ENCODE measurements at regions not wholly inside any gene's neighbourhood (a gene's known extent, or its start where the extent isn't known, plus 50 kb on each side); places are given as distances from the start of the nearest gene placed in this dataset.

DNA sequence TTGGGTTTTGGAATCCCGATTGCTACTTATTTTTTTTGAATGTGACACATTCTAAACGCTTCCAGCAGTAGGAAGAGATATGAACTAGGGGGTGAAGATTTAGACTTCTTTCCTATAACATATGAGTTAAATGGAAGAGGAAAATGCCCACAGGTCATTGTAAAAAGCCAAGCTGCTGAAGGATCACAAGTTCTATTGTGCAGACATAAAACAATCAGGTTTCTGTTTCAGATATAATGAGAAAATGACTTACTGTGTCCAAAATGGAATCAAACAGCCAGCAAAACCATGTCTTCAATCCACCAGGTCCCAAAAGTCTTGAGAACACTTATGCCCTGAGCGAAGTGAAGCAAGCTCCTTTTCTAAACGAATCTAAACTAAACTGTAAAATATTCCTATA lies 157.0 kb upstream of the SOX9 start:
- Histone ChIP-seq H3K4me1 (peaks cover 25% of the 10 kb centered on the region), H3K27ac (replicated peaks) (peak overlapping the region; percentile 80), H3K27me3 (ENCODE audit: low read depth) (no peaks in the 10 kb centered on the region), H3K36me3 (no peaks in the 10 kb centered on the region), H3K9me3 (replicated peaks) (no peaks in the 10 kb centered on the region), H3K4me3 (no peak overlapping the region)
- intact Hi-C loops (cut with micrococcal nuclease): no loop called here
- no peak for DNase-seq
- TF ChIP-seq, protein P1, sequence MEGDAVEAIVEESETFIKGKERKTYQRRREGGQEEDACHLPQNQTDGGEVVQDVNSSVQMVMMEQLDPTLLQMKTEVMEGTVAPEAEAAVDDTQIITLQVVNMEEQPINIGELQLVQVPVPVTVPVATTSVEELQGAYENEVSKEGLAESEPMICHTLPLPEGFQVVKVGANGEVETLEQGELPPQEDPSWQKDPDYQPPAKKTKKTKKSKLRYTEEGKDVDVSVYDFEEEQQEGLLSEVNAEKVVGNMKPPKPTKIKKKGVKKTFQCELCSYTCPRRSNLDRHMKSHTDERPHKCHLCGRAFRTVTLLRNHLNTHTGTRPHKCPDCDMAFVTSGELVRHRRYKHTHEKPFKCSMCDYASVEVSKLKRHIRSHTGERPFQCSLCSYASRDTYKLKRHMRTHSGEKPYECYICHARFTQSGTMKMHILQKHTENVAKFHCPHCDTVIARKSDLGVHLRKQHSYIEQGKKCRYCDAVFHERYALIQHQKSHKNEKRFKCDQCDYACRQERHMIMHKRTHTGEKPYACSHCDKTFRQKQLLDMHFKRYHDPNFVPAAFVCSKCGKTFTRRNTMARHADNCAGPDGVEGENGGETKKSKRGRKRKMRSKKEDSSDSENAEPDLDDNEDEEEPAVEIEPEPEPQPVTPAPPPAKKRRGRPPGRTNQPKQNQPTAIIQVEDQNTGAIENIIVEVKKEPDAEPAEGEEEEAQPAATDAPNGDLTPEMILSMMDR (IDR thresholded peaks at IDR 0.05; ENCODE audit: borderline replicate concordance): no peak

DNA sequence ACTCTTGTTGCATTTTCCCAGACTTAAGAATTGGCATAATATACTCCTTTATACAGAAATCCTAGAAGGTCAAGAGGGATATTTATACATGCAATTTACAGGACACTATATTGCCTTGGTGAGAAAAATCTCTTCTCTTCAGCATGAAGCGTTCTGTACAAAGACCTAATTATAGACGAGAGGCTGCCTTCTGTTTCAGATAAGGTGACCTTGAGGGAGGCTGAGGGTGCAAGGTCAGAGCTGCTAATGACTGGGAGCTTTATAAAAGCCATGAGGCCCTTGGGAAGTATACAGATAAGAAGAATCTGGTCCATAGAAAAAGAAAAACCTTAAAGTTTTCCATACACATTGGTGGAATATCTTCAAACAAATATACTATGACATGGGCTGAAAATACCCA lies 156.3 kb upstream of the SOX9 start:
- Histone ChIP-seq H3K9me3 (replicated peaks) (no peaks in the 10 kb centered on the region), H3K36me3 (no peaks in the 10 kb centered on the region), H3K27me3 (ENCODE audit: low read depth) (no peaks in the 10 kb centered on the region), H3K27ac (replicated peaks) (peak overlapping the region; percentile 80), H3K4me1 (peaks cover 25% of the 10 kb centered on the region), H3K4me3 (no peak overlapping the region)
- DNase-seq: no peak
- TF ChIP-seq, protein P1 (IDR thresholded peaks at IDR 0.05; ENCODE audit: borderline replicate concordance): no peak
- intact Hi-C loops (cut with micrococcal nuclease): no loop called here

DNA sequence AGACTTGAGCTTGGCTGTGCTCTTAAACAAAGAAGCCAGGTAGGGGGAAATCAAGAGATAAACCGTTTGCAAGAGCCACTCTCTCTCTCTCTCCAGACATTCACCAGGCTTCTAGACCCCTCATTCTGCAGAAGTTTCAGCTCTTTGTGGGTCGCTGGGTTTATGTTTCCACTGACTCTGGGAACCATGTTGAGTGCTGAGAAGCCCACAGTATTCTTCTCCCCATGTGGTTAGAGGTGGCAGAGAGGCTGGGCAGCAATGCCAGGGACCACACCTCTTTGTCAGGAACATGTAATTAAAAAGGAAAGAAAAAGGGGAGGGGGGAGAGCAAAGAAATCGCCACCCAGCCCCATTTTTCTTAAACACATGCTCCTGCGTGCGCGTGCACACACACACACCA lies 154.8 kb upstream of the SOX9 start:
- peaks cover 25% of the 10 kb centered on the region for H3K4me1 ChIP-seq
- no peaks in the 10 kb centered on the region for H3K36me3 ChIP-seq
- H3K4me3 ChIP-seq: no peak overlapping the region
- H3K27me3 ChIP-seq (ENCODE audit: low read depth): no peaks in the 10 kb centered on the region
- TF ChIP-seq, protein P1 (IDR thresholded peaks at IDR 0.05; ENCODE audit: borderline replicate concordance): no peak
- no peaks in the 10 kb centered on the region for H3K9me3 ChIP-seq (replicated peaks)
- no peak for DNase-seq
- H3K27ac ChIP-seq (replicated peaks): peak overlapping the region; percentile 80
- intact Hi-C loops (cut with micrococcal nuclease): no loop called here

DNA sequence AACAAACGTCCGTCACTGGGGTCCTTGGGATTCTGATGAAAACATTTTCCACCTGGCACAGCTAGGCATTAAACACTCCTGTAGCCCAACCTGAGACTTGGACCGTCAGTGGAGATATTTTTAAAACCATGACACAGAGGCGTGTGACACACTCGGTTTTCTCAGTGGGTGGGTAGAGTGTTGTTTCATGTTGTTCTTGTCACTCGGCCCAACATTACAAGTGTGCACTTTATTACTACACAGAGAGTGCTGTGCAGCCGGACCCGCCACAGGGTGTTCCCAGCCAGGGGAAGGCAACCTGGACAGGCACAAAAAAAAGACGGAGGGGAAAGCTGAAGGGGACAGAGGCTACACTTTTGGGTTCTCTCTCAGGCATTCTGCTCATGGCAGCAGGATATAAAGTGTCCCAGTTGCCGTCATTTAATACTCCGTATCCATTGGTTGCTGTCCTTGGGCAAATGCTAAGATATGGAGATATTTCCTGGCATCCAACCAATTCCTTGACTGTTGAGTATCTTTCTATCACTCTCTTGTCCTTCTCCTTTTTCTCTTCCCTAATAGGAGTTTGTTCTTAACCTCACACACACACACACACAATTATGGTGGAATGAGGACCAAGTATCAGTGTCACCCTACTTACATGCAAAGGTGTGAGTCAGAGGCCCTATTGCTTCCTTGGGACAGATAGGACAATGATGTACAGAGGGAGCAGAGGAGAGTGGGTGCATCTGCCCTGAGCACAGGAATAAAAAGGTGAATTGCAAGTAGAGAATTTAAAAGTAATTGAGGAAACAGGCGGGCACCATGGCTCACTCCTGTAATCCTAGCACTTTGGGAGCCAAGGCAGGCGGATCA lies 154.1 kb upstream of the SOX9 start:
- no peaks in the 10 kb centered on the region for H3K36me3 ChIP-seq
- TF ChIP-seq, protein P1 (IDR thresholded peaks at IDR 0.05; ENCODE audit: borderline replicate concordance): no peak
- no peaks in the 10 kb centered on the region for H3K27me3 ChIP-seq (ENCODE audit: low read depth)
- no peaks in the 10 kb centered on the region for H3K9me3 ChIP-seq (replicated peaks)
- intact Hi-C loops (cut with micrococcal nuclease): no loop called here
- no peak overlapping the region for H3K4me3 ChIP-seq
- peak; percentile 27 for DNase-seq
- peak overlapping the region; percentile 80 for H3K27ac ChIP-seq (replicated peaks)
- H3K4me1 ChIP-seq: peaks cover 25% of the 10 kb centered on the region

DNA sequence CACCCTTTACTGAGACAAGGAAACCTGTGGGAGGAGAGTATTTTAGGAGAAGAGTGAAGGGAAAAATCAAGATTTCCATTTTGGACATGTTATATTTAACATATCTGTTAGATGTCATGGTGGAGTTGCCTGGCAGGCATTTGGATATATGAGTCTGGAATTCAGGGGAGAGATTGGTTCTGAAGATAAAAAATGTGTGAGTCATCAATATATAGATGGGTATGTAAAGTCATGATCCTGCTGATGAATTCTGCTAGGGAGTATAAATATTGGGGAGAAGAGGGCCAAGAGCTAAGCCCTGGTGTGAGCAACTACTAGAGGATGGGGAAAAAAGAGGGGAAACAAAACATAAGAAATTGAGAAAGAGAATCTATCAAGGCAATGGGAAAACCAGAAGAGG lies 151.3 kb upstream of the SOX9 start:
- Histone ChIP-seq H3K9me3 (replicated peaks) (no peaks in the 10 kb centered on the region), H3K4me1 (peaks cover 13% of the 10 kb centered on the region), H3K36me3 (no peaks in the 10 kb centered on the region), H3K27me3 (ENCODE audit: low read depth) (no peaks in the 10 kb centered on the region), H3K27ac (replicated peaks) (no peak overlapping the region), H3K4me3 (no peak overlapping the region)
- TF ChIP-seq, protein P1 (IDR thresholded peaks at IDR 0.05; ENCODE audit: borderline replicate concordance): no peak
- no peak for DNase-seq
- intact Hi-C loops (cut with micrococcal nuclease): no loop called here
